GM21576 (cell line): ENCODE measurements at regions not wholly inside any gene's neighbourhood (a gene's known extent, or its start where the extent isn't known, plus 50 kb on each side); places are given as distances from the start of the nearest gene placed in this dataset.
"Not testable (repeated sequence)": the region's sequence is repeated elsewhere in the genome, so short reads cannot be mapped to it uniquely, and the experiment has no call there.

Source experiments
- ATAC-seq: cut with Tn5 transposase; IDR thresholded peaks from one replicate; pipeline ENCODE4 v1.9.1; 2021; ENCODE audit warnings: mild to moderate bottlenecking, moderate library complexity; ENCODE audit not compliant: unreplicated experiment

- not testable (repeated sequence) for ATAC-seq
Observed at GRCh38 chr15:30688684-30689083, 62.8 kb downstream of the ARHGAP11B start.

- ATAC-seq: not testable (repeated sequence)
Observed at GRCh38 chr15:30690153-30690552, 64.2 kb downstream of the ARHGAP11B start.

- ATAC-seq: not testable (repeated sequence)
Observed at GRCh38 chr15:30695811-30696210, 69.9 kb downstream of the ARHGAP11B start.

- ATAC-seq: peak; percentile 67
Observed at GRCh38 chr15:30696439-30697314, 70.7 kb downstream of the ARHGAP11B start.

- peak; percentile 68 for ATAC-seq
Observed at GRCh38 chr15:30697315-30697685, 71.4 kb downstream of the ARHGAP11B start.

GRCh38 chr15:30700006-30700597 lies 74.2 kb downstream of the ARHGAP11B start:
- not testable (repeated sequence) for ATAC-seq

GRCh38 chr15:30707976-30708685 lies 82.2 kb downstream of the ARHGAP11B start:
- not testable (repeated sequence) for ATAC-seq

GRCh38 chr15:30708809-30709208 lies 82.9 kb downstream of the ARHGAP11B start:
- not testable (repeated sequence) for ATAC-seq

GRCh38 chr15:30718038-30718643 lies 92.2 kb downstream of the ARHGAP11B start:
- ATAC-seq: not testable (repeated sequence)

- ATAC-seq: not testable (repeated sequence)
Observed at GRCh38 chr15:30719363-30719762, 93.4 kb downstream of the ARHGAP11B start.

- not testable (repeated sequence) for ATAC-seq
Observed at GRCh38 chr15:30720825-30721224, 94.9 kb downstream of the ARHGAP11B start.

GRCh38 chr15:30721529-30721928 lies 95.6 kb downstream of the ARHGAP11B start:
- ATAC-seq: not testable (repeated sequence)

GRCh38 chr15:30723540-30724175 lies 97.7 kb downstream of the ARHGAP11B start:
- not testable (repeated sequence) for ATAC-seq

- not testable (repeated sequence) for ATAC-seq
Observed at GRCh38 chr15:30729880-30730590, 104.1 kb downstream of the ARHGAP11B start.

GRCh38 chr15:30730633-30731032 lies 104.7 kb downstream of the ARHGAP11B start:
- not testable (repeated sequence) for ATAC-seq

GRCh38 chr15:30732100-30732499 lies 106.2 kb downstream of the ARHGAP11B start:
- not testable (repeated sequence) for ATAC-seq

- ATAC-seq: not testable (repeated sequence)
Observed at GRCh38 chr15:30735884-30736564, 110.1 kb downstream of the ARHGAP11B start.

GRCh38 chr15:30742796-30743195 lies 116.9 kb downstream of the ARHGAP11B start:
- not testable (repeated sequence) for ATAC-seq

GRCh38 chr15:30749048-30749447 lies 123.1 kb downstream of the ARHGAP11B start:
- ATAC-seq: not testable (repeated sequence)
